Adrenal gland (tissue), 5 donors: ENCODE measurements at regions not wholly inside any gene's neighbourhood (a gene's known extent, or its start where the extent isn't known, plus 50 kb on each side); places are given as distances from the start of the nearest gene placed in this dataset.
"Not testable (repeated sequence)": the region's sequence is repeated elsewhere in the genome, so short reads cannot be mapped to it uniquely, and the experiment has no call there.

Source experiments
- CTCF ChIP-seq, 6 experiments: fragments of 450-650 bp in 4 of 6; fragments of 200-600 bp in 2 of 6; sonication (generic) in 1 of 6; IDR thresholded peaks; 1 replicate in 5 of 6; 2 replicates in 1 of 6; pipeline versions ENCODE4 v1.5.1 to v1.8.0; 2016 to 2021; ENCODE audit warnings: antibody characterized with exemption in 6 of 6, mild to moderate bottlenecking in 2 of 6, moderate library complexity in 1 of 6
- POLR2A ChIP-seq, 2 donors: fragments of 450-650 bp; IDR thresholded peaks; one replicate each; pipeline ENCODE4 v1.6.1; 2017; ENCODE audit warnings: antibody characterized with exemption in 2 of 2, mild to moderate bottlenecking in 2 of 2, moderate library complexity in 1 of 2
- donor health status: DM: no; HTN: no; CAD: no.

- not testable (repeated sequence) for TF ChIP-seq CTCF, POLR2A (IDR thresholded peaks at IDR 0.05)
Measured at GRCh38 chr13:18628928-18629327, 552.7 kb downstream of the TUBA3C start.
